ENCODE measurements at regions not wholly inside any gene's neighbourhood (a gene's known extent, or its start where the extent isn't known, plus 50 kb on each side); places are given as distances from the start of the nearest gene placed in this dataset.
A peak's percentile ranks its signal among the peaks of the same experiment; 100 is the strongest.

- Histone ChIP-seq H2AFZ (ENCODE audit: low read length) (no peak overlapping the region), H3K4me2 (ENCODE audit: low read depth, low read length) (no peak overlapping the region)
These were observed 76.0 kb downstream of the UNC5CL start for GRCh38 chr6:40963019-40963418.

DNA sequence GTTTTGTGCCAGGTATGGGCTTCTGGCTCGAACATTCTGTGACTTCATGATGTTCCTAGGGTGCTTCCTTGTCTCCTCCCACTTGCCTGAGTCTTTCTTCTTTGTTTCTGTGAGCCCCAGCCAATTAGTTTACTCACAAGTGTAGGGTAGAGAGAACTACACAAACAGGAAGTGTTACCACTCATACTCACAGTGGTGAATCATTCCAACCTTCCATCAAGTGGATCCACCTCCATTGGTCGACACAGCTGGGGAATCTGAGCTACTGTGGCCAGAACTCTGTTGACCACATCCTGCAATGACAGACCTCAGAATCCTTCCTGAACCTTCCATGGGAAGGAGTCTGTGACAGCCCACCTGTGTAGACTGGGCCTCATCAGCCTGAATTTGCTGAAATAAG lies 76.8 kb downstream of the UNC5CL start:
- TF ChIP-seq, protein P1, sequence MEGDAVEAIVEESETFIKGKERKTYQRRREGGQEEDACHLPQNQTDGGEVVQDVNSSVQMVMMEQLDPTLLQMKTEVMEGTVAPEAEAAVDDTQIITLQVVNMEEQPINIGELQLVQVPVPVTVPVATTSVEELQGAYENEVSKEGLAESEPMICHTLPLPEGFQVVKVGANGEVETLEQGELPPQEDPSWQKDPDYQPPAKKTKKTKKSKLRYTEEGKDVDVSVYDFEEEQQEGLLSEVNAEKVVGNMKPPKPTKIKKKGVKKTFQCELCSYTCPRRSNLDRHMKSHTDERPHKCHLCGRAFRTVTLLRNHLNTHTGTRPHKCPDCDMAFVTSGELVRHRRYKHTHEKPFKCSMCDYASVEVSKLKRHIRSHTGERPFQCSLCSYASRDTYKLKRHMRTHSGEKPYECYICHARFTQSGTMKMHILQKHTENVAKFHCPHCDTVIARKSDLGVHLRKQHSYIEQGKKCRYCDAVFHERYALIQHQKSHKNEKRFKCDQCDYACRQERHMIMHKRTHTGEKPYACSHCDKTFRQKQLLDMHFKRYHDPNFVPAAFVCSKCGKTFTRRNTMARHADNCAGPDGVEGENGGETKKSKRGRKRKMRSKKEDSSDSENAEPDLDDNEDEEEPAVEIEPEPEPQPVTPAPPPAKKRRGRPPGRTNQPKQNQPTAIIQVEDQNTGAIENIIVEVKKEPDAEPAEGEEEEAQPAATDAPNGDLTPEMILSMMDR (IDR thresholded peaks at IDR 0.05; ENCODE audit: low read length) = no peak
- TF ChIP-seq EZH2phosphoT487 (IDR thresholded peaks at IDR 0.05; ENCODE audit: low read length) (no peak), EZH2 (optimal IDR thresholded peaks at IDR 0.05; ENCODE audit: low read depth, low read length) (no peak)
- Histone ChIP-seq H3K9me2 (replicated peaks; ENCODE audit: insufficient read depth, low read length) (no peaks in the 10 kb centered on the region), H3K4me3 (ENCODE audit: low read length) (no peak overlapping the region), H3K27me3 (replicated peaks; ENCODE audit: insufficient read depth, low read length) (no peaks in the 10 kb centered on the region), H3F3A (ENCODE audit: insufficient read depth, low read length) (no peaks in the 10 kb centered on the region), H3K4me2 (ENCODE audit: low read depth, low read length) (no peak overlapping the region), H4K20me1 (ENCODE audit: insufficient read depth, low read length) (no peaks in the 10 kb centered on the region), H3K9ac (ENCODE audit: low read length) (no peak overlapping the region), H2AFZ (ENCODE audit: low read length) (no peak overlapping the region), H3K79me2 (ENCODE audit: low read length) (no peaks in the 10 kb centered on the region), H3K9me3 (replicated peaks; ENCODE audit: insufficient read depth, low read length) (no peaks in the 10 kb centered on the region), H3K27ac (ENCODE audit: low read length) (no peak overlapping the region), H3K4me1 (ENCODE audit: low read length) (no peaks in the 10 kb centered on the region; the same call in 1 of the 2 replicates), H3K36me3 (replicated peaks; ENCODE audit: insufficient read depth, low read length) (no peaks in the 10 kb centered on the region)
- DNase-seq = peak; percentile 18

More at GRCh38 chr6:40963019-40963418, 76.0 kb downstream of the UNC5CL start:
- Histone ChIP-seq H3K27ac (ENCODE audit: low read length) (no peak overlapping the region), H3K9me2 (replicated peaks; ENCODE audit: insufficient read depth, low read length) (no peaks in the 10 kb centered on the region), H3K4me3 (ENCODE audit: low read length) (no peak overlapping the region), H3K27me3 (replicated peaks; ENCODE audit: insufficient read depth, low read length) (no peaks in the 10 kb centered on the region), H3K79me2 (ENCODE audit: low read length) (no peaks in the 10 kb centered on the region), H3K9ac (ENCODE audit: low read length) (no peak overlapping the region), H3F3A (ENCODE audit: insufficient read depth, low read length) (no peaks in the 10 kb centered on the region), H3K4me1 (ENCODE audit: low read length) (no peaks in the 10 kb centered on the region; the same call in 1 of the 2 replicates), H4K20me1 (ENCODE audit: insufficient read depth, low read length) (no peaks in the 10 kb centered on the region), H3K9me3 (replicated peaks; ENCODE audit: insufficient read depth, low read length) (no peaks in the 10 kb centered on the region), H3K36me3 (replicated peaks; ENCODE audit: insufficient read depth, low read length) (no peaks in the 10 kb centered on the region)
- DNase-seq = no peak
- TF ChIP-seq, protein P1 (IDR thresholded peaks at IDR 0.05; ENCODE audit: low read length) = no peak
- TF ChIP-seq EZH2phosphoT487 (IDR thresholded peaks at IDR 0.05; ENCODE audit: low read length) (no peak), EZH2 (optimal IDR thresholded peaks at IDR 0.05; ENCODE audit: low read depth, low read length) (no peak)

- DNase-seq = no peak
- no peak overlapping the region for H3K4me2 ChIP-seq (ENCODE audit: low read depth, low read length)
- H3F3A ChIP-seq (ENCODE audit: insufficient read depth, low read length) = no peaks in the 10 kb centered on the region
- no peak overlapping the region for H3K9ac ChIP-seq (ENCODE audit: low read length)
- no peak overlapping the region for H3K27ac ChIP-seq (ENCODE audit: low read length)
- H3K4me3 ChIP-seq (ENCODE audit: low read length) = no peak overlapping the region
- no peaks in the 10 kb centered on the region for H4K20me1 ChIP-seq (ENCODE audit: insufficient read depth, low read length)
- no peak overlapping the region for H2AFZ ChIP-seq (ENCODE audit: low read length)
- TF ChIP-seq EZH2 (optimal IDR thresholded peaks at IDR 0.05; ENCODE audit: low read depth, low read length) = no peak
- TF ChIP-seq, protein P1 (IDR thresholded peaks at IDR 0.05; ENCODE audit: low read length) = no peak
- no peak for TF ChIP-seq EZH2phosphoT487 (IDR thresholded peaks at IDR 0.05; ENCODE audit: low read length)
- H3K9me3 ChIP-seq (replicated peaks; ENCODE audit: insufficient read depth, low read length) = no peaks in the 10 kb centered on the region
- H3K27me3 ChIP-seq (replicated peaks; ENCODE audit: insufficient read depth, low read length) = no peaks in the 10 kb centered on the region
- no peaks in the 10 kb centered on the region for H3K36me3 ChIP-seq (replicated peaks; ENCODE audit: insufficient read depth, low read length)
- no peaks in the 10 kb centered on the region for H3K9me2 ChIP-seq (replicated peaks; ENCODE audit: insufficient read depth, low read length)
- H3K79me2 ChIP-seq (ENCODE audit: low read length) = no peaks in the 10 kb centered on the region
- H3K4me1 ChIP-seq (ENCODE audit: low read length) = no peaks in the 10 kb centered on the region; the same call in 1 of the 2 replicates
These were observed 77.2 kb downstream of the UNC5CL start for GRCh38 chr6:40961831-40962230.

Measured in MM.1S (cell line).